GM12891 (cell line): ENCODE measurements at regions not wholly inside any gene's neighbourhood (a gene's known extent, or its start where the extent isn't known, plus 50 kb on each side); places are given as distances from the start of the nearest gene placed in this dataset.

Experiments used
- PAX5 ChIP-seq: IDR thresholded peaks from 2 replicates; pipeline ENCODE4 v1.6.1; 2011; ENCODE audit warnings: low read length, moderate library complexity, mild to moderate bottlenecking; ENCODE audit not compliant: insufficient read depth, severe bottlenecking
- POLR2A ChIP-seq: IDR thresholded peaks from 2 replicates; pipeline ENCODE4 v1.6.1; 2011; ENCODE audit warnings: low read depth, low read length, control low read depth
- POLR2AphosphoS5 ChIP-seq: IDR thresholded peaks from 2 replicates; pipeline ENCODE4 v1.6.1; 2011; ENCODE audit warnings: low read depth, low read length, control low read depth
- POU2F2 ChIP-seq: IDR thresholded peaks from 2 replicates; pipeline ENCODE4 v1.6.1; 2011; ENCODE audit warnings: low read depth, mild to moderate bottlenecking, control low read depth, low read length, moderate library complexity
- SPI1 ChIP-seq: IDR thresholded peaks from 2 replicates; pipeline ENCODE4 v1.6.1; 2011; ENCODE audit warnings: low read depth, low read length, control low read depth
- TAF1 ChIP-seq: IDR thresholded peaks from 2 replicates; pipeline ENCODE4 v1.6.1; 2011; ENCODE audit warnings: low read depth, low read length, control low read depth

DNA sequence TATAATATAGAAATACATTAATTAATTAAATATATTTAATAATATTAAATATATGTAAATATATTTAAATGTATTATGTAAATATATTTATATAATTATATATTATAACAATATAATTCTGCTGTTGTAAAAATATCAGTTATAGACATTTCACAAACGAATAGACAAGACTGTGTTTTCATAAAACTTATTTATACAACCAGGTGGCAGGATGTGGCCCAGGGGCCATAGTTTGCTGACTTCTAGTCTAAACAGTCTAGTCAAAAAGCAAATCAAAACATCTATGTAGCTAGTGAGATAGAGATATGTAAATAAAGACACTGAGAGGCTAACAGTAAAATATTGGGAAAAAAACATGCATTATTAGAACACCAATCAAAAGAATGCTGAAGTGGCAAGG is 136.4 kb downstream of the TBXT start:
- TF ChIP-seq POLR2A, result no peak
- no peak for TF ChIP-seq TAF1
- no peak for TF ChIP-seq POLR2AphosphoS5
- TF ChIP-seq SPI1, result no peak
- no peak for TF ChIP-seq POU2F2
- TF ChIP-seq PAX5, result no peak
